ENCODE measurements at regions not wholly inside any gene's neighbourhood (a gene's known extent, or its start where the extent isn't known, plus 50 kb on each side); places are given as distances from the start of the nearest gene placed in this dataset.

DNA sequence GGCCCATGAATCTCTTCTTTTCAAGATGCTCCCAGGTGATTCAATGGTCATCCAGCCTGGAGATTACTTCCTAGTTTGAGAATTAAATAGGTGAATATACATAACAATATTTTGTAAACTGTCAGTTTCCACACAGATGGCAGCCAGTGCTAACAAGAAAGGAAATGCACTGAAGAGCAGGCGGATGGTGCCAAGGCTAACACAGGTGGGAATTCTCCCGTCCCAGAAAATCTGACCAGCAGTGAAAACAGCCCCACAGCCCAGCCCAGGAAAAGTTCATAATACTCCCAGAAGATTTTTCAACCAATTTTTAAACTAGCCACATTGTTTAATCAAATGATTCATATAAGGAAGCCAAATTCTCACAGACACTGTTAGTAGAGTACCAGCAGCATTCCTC, 387.2 kb upstream of the GATB start:
- ChIA-PET POLR2A (no interaction called here), CTCF (no interaction called here)
- Mint-ChIP-seq H3K36me3 (ENCODE audit: insufficient read depth, unreplicated experiment) (no peaks in the 10 kb centered on the region), H3K9me3 (ENCODE audit: unreplicated experiment) (peaks cover 23% of the 10 kb centered on the region), H3K27ac (ENCODE audit: low read depth, unreplicated experiment) (no peak overlapping the region), H3K27me3 (ENCODE audit: insufficient read depth, unreplicated experiment) (no peaks in the 10 kb centered on the region), H3K4me3 (ENCODE audit: unreplicated experiment) (no peak overlapping the region), H3K4me1 (ENCODE audit: insufficient read depth, unreplicated experiment) (no peaks in the 10 kb centered on the region)
- TF ChIP-seq, protein P1, sequence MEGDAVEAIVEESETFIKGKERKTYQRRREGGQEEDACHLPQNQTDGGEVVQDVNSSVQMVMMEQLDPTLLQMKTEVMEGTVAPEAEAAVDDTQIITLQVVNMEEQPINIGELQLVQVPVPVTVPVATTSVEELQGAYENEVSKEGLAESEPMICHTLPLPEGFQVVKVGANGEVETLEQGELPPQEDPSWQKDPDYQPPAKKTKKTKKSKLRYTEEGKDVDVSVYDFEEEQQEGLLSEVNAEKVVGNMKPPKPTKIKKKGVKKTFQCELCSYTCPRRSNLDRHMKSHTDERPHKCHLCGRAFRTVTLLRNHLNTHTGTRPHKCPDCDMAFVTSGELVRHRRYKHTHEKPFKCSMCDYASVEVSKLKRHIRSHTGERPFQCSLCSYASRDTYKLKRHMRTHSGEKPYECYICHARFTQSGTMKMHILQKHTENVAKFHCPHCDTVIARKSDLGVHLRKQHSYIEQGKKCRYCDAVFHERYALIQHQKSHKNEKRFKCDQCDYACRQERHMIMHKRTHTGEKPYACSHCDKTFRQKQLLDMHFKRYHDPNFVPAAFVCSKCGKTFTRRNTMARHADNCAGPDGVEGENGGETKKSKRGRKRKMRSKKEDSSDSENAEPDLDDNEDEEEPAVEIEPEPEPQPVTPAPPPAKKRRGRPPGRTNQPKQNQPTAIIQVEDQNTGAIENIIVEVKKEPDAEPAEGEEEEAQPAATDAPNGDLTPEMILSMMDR (IDR thresholded peaks at IDR 0.05; ENCODE audit: unreplicated experiment) = no peak
- DNase-seq (ENCODE audit: unreplicated experiment) = no peak
- BruUV-seq (replicated peaks) = no TSS peak
- intact Hi-C loops (cut with micrococcal nuclease) = no loop called here

DNA sequence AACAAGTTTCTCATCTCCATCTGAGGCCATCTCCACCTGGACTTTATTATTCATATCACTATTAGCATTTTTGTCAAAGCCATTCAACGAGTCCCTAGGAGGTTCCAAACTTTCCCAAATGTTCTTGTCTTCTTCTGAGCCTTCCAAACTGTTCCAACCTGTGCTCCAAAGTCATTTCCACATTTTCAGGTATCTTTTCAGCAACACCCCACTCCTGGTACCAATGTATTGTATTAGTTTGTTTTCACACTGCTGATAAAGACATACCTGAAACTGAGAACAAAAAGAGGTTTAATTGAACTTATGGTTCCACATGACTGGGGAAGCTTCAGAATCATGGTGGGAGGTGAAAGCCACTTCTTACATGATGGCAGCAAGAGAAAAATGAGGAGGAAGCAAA, 385.4 kb upstream of the GATB start:
- TF ChIP-seq, protein P1 (IDR thresholded peaks at IDR 0.05; ENCODE audit: unreplicated experiment) = no peak
- intact Hi-C loops (cut with micrococcal nuclease) = no loop called here
- Mint-ChIP-seq H3K4me3 (ENCODE audit: unreplicated experiment) (no peak overlapping the region), H3K27ac (ENCODE audit: low read depth, unreplicated experiment) (no peak overlapping the region), H3K9me3 (ENCODE audit: unreplicated experiment) (peaks cover 23% of the 10 kb centered on the region), H3K27me3 (ENCODE audit: insufficient read depth, unreplicated experiment) (no peaks in the 10 kb centered on the region), H3K4me1 (ENCODE audit: insufficient read depth, unreplicated experiment) (no peaks in the 10 kb centered on the region), H3K36me3 (ENCODE audit: insufficient read depth, unreplicated experiment) (no peaks in the 10 kb centered on the region)
- no TSS peak for BruUV-seq (replicated peaks)
- POLR2A ChIA-PET = no interaction called here
- CTCF ChIA-PET = no interaction called here
- DNase-seq (ENCODE audit: unreplicated experiment) = no peak

DNA sequence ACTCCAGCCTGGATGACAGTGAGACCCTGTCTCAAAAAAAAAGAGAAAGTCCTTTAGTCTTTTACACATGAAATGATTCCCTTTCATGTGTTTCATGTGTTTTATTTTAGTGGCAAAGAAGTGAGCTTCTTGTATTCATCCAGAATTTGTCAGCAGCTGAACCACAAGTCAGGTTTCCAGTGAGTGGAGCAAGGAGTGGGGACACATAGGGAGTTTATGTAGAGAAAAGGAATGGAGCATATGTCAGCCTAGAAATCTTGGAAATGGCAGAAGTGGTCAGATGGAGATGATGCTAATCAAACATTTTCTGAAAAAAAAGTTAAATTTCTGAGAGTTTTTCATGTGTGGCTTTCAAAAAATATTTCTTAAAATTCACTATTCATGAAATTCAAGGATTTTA, 383.0 kb upstream of the GATB start:
- no peak for DNase-seq (ENCODE audit: unreplicated experiment)
- Mint-ChIP-seq H3K4me1 (ENCODE audit: insufficient read depth, unreplicated experiment) (no peaks in the 10 kb centered on the region), H3K4me3 (ENCODE audit: unreplicated experiment) (no peak overlapping the region), H3K9me3 (ENCODE audit: unreplicated experiment) (peaks cover 23% of the 10 kb centered on the region), H3K27ac (ENCODE audit: low read depth, unreplicated experiment) (no peak overlapping the region), H3K36me3 (ENCODE audit: insufficient read depth, unreplicated experiment) (no peaks in the 10 kb centered on the region), H3K27me3 (ENCODE audit: insufficient read depth, unreplicated experiment) (no peaks in the 10 kb centered on the region)
- TF ChIP-seq, protein P1 (IDR thresholded peaks at IDR 0.05; ENCODE audit: unreplicated experiment) = no peak
- intact Hi-C loops (cut with micrococcal nuclease) = no loop called here
- no TSS peak for BruUV-seq (replicated peaks)
- ChIA-PET CTCF (interaction anchor here (0.6 kb wide), 2 partner anchors 19 to 350 kb away, joined by 4 to 5 read pairs; no protein-coding TSS in a partner anchor), POLR2A (interaction anchor here (0.7 kb wide), 2 partner anchors 12 to 86 kb away, joined by 3 read pairs; no protein-coding TSS in a partner anchor)

DNA sequence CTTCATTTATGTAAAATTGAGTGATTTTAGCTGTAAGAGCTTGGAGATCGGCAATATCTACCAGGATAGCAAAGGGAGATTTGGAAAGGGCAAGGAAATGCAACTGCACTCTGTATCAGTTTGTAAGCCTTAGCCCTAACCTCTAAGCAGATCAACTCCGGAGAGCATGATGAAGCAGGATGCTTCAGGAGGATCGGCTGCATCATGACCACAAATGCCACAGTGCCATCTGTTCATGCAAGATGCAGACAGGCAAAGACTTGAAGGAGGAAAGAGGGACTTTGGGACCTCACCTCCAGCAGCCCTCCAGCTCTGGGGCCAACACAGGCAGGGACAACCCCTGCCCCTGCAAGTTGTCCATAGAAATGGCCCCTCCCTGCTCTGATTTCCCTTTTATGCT, 377.6 kb upstream of the GATB start:
- ChIA-PET CTCF (no interaction called here), POLR2A (no interaction called here)
- Mint-ChIP-seq H3K27me3 (ENCODE audit: insufficient read depth, unreplicated experiment) (no peaks in the 10 kb centered on the region), H3K36me3 (ENCODE audit: insufficient read depth, unreplicated experiment) (no peaks in the 10 kb centered on the region), H3K4me3 (ENCODE audit: unreplicated experiment) (no peak overlapping the region), H3K4me1 (ENCODE audit: insufficient read depth, unreplicated experiment) (no peaks in the 10 kb centered on the region), H3K9me3 (ENCODE audit: unreplicated experiment) (no peaks in the 10 kb centered on the region), H3K27ac (ENCODE audit: low read depth, unreplicated experiment) (no peak overlapping the region)
- TF ChIP-seq, protein P1 (IDR thresholded peaks at IDR 0.05; ENCODE audit: unreplicated experiment) = no peak
- intact Hi-C loops (cut with micrococcal nuclease) = no loop called here
- DNase-seq (ENCODE audit: unreplicated experiment) = no peak
- no TSS peak for BruUV-seq (replicated peaks)

All from MCF 10A (cell line).